ENCODE measurements at regions not wholly inside any gene's neighbourhood (a gene's known extent, or its start where the extent isn't known, plus 50 kb on each side); places are given as distances from the start of the nearest gene placed in this dataset.

DNA sequence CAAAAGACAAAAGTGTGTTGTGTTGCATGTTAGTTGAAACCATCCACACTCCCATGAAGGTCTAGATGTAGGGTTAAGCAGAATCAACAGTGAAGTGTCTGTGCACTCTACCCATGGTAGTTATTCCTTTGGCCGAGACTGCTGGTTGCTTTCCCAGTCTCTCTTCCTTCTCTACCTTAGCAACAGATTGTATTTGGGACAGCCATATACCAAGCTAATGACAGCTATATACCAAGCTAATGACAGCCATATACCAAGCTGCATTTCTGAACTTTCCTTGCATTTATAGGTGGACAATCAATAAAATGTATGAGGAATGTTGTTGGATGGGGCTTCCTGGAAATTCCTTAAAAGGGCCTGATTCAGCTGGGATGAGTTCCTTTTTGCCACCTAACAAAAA is 80.5 kb upstream of the ENPEP start:
- no peaks in the 10 kb centered on the region for H3K36me3 Mint-ChIP-seq (ENCODE audit: low read depth)
- H3K27me3 Mint-ChIP-seq (ENCODE audit: low read depth, poor library complexity) = no peaks in the 10 kb centered on the region
- peaks cover 6% of the 10 kb centered on the region for H3K9me3 Mint-ChIP-seq
- TF ChIP-seq, protein P1, sequence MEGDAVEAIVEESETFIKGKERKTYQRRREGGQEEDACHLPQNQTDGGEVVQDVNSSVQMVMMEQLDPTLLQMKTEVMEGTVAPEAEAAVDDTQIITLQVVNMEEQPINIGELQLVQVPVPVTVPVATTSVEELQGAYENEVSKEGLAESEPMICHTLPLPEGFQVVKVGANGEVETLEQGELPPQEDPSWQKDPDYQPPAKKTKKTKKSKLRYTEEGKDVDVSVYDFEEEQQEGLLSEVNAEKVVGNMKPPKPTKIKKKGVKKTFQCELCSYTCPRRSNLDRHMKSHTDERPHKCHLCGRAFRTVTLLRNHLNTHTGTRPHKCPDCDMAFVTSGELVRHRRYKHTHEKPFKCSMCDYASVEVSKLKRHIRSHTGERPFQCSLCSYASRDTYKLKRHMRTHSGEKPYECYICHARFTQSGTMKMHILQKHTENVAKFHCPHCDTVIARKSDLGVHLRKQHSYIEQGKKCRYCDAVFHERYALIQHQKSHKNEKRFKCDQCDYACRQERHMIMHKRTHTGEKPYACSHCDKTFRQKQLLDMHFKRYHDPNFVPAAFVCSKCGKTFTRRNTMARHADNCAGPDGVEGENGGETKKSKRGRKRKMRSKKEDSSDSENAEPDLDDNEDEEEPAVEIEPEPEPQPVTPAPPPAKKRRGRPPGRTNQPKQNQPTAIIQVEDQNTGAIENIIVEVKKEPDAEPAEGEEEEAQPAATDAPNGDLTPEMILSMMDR (IDR thresholded peaks at IDR 0.05) = no peak
- H3K4me1 Mint-ChIP-seq = no peaks in the 10 kb centered on the region
- no peak overlapping the region for H3K4me3 Mint-ChIP-seq
- no peak overlapping the region for H3K27ac Mint-ChIP-seq
- DNase-seq = no peak

DNA sequence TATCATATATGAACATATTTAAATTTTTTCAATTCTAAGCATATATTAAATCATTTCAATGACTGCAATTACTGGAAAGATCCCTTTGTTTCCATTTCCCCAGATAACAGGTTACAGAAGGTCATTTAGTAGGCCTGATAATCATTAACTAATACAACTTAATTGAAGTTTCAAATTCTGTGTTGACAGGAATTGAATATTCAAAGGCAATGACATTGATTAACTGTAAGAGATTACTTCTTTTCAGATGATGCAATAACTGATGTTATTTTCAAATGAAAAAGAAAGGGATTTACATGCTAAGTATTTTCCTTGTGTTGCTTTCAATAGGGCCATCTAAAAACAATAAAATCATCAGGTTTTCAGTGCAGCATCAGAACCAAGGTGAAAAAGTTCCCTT is 81.1 kb upstream of the ENPEP start:
- Mint-ChIP-seq H3K36me3 (ENCODE audit: low read depth) (no peaks in the 10 kb centered on the region), H3K27me3 (ENCODE audit: low read depth, poor library complexity) (no peaks in the 10 kb centered on the region), H3K27ac (no peak overlapping the region), H3K4me3 (no peak overlapping the region), H3K4me1 (no peaks in the 10 kb centered on the region), H3K9me3 (peaks cover 12% of the 10 kb centered on the region)
- TF ChIP-seq, protein P1 (IDR thresholded peaks at IDR 0.05) = no peak
- no peak for DNase-seq

DNA sequence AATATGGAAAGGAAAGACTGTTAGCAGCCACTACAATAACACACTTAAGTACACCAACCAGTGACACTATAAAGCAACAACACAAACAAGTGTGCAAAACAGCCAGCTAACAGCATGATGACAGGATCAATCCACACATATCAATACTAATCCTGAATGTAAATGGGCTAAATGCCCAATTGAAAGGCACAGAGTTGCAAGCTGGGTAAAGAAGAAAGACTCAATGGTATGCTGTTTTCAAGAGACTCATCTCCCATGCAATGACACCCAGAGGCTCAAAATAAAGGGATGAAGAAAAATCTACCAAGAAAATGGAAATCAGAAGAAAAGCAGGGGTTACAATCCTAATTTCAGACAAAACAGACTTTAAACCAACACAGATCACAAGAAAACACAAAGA is 94.2 kb upstream of the ENPEP start:
- TF ChIP-seq, protein P1 (IDR thresholded peaks at IDR 0.05) = no peak
- no peak overlapping the region for H3K27ac Mint-ChIP-seq
- no peak for DNase-seq
- peaks cover 11% of the 10 kb centered on the region for H3K36me3 Mint-ChIP-seq (ENCODE audit: low read depth)
- no peak overlapping the region for H3K4me3 Mint-ChIP-seq
- H3K27me3 Mint-ChIP-seq (ENCODE audit: low read depth, poor library complexity) = peaks cover 1% of the 10 kb centered on the region
- H3K9me3 Mint-ChIP-seq = peaks cover 38% of the 10 kb centered on the region
- no peaks in the 10 kb centered on the region for H3K4me1 Mint-ChIP-seq

DNA sequence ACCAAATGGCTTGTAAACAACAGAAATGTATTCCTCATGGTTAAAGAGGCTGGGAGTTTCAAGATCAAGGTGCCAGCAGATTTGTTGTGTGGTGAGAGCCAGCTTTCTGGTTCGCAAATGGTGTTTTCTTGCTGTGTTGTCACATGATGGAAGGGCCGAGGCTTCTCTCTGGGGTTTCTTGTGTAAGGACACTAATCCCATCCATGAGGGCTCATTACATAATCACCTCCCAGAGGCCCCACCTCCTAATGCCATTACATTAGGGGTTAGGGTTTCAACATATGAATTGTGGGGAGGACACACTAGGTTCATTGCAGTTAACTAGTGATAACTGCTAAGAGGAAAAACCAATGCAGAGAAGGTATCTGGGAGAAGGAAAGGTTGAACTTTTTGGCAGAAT is 103.5 kb upstream of the ENPEP start:
- H3K4me3 Mint-ChIP-seq = no peak overlapping the region
- no peak overlapping the region for H3K27ac Mint-ChIP-seq
- peaks cover 7% of the 10 kb centered on the region for H3K27me3 Mint-ChIP-seq (ENCODE audit: low read depth, poor library complexity)
- TF ChIP-seq, protein P1 (IDR thresholded peaks at IDR 0.05) = no peak
- no peak for DNase-seq
- H3K9me3 Mint-ChIP-seq = peaks cover 4% of the 10 kb centered on the region
- no peaks in the 10 kb centered on the region for H3K36me3 Mint-ChIP-seq (ENCODE audit: low read depth)
- peaks cover 8% of the 10 kb centered on the region for H3K4me1 Mint-ChIP-seq

DNA sequence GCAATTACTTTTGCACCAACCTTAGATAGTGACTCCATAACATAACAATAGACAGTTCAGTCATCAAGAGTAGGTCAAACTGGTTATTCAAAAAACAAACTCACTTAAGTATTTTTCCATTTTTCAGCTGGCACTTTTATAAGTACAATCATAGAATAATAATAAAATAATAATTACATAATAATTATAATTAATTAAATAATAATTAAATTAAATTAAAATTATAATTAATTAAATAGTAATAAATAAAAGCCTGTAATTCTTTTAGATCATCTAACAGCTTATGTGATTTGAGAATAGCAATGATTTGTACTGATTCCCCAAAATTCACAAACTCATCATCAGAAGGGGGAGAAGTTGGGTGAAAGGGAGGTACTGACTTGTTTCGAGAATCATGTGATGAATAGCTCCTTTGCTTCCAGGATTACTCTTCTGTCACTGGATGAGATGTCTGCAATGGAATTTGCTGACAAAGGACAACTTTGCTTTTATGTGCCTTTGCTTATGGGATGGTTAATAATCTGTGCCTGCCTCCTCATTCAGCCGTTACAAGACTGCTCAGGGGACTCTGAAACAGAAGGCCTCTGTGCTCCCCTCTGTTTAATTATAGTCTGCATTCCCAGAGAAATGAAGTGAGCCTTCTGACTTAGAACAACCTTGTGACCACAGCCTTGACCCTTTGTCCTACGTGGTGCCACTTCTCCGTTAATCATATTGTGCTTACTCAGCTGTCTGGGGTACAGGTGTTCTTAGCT is 104.8 kb upstream of the ENPEP start:
- no peak for DNase-seq
- TF ChIP-seq, protein P1 (IDR thresholded peaks at IDR 0.05) = no peak
- Mint-ChIP-seq H3K9me3 (peaks cover 4% of the 10 kb centered on the region), H3K27me3 (ENCODE audit: low read depth, poor library complexity) (peaks cover 4% of the 10 kb centered on the region), H3K27ac (no peak overlapping the region), H3K36me3 (ENCODE audit: low read depth) (no peaks in the 10 kb centered on the region), H3K4me3 (no peak overlapping the region), H3K4me1 (peaks cover 8% of the 10 kb centered on the region)

DNA sequence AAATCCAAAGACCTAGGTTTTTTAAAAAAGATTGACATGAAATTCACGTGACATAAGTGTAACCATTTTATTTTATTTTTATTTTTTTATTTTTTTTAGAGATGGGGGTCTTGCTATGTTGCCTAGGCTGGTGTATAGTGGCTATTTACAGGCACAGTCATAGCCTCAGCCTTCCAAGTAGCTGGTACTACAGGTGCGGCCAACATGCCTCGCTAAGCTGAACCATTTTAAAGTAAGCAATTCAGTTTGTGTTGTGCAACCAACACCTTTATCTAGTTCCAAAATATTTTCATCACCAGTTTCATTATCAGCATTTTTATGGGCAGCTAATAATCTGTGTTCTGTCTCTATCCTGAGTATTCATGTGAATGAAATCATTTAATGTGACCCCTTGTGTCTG is 107.5 kb upstream of the ENPEP start:
- peaks cover 8% of the 10 kb centered on the region for H3K4me1 Mint-ChIP-seq
- H3K27ac Mint-ChIP-seq = no peak overlapping the region
- H3K36me3 Mint-ChIP-seq (ENCODE audit: low read depth) = no peaks in the 10 kb centered on the region
- peaks cover 4% of the 10 kb centered on the region for H3K9me3 Mint-ChIP-seq
- DNase-seq = no peak
- no peaks in the 10 kb centered on the region for H3K27me3 Mint-ChIP-seq (ENCODE audit: low read depth, poor library complexity)
- TF ChIP-seq, protein P1 (IDR thresholded peaks at IDR 0.05) = no peak
- H3K4me3 Mint-ChIP-seq = no peak overlapping the region
